Lower leg skin (tissue), 4 donors: ENCODE measurements at regions not wholly inside any gene's neighbourhood (a gene's known extent, or its start where the extent isn't known, plus 50 kb on each side); places are given as distances from the start of the nearest gene placed in this dataset.

Experiments used
- DNase-seq, 2 donors: peaks; one replicate each; pipeline ENCODE4 v3.0.0-alpha.2; 2019; ENCODE audit warnings: low spot score in 2 of 2
- H3K4me3 ChIP-seq: fragments of 200-600 bp; sonication (generic); 2 replicates; pipeline ENCODE4 v1.5.1; 2017; ENCODE audit warnings: mild to moderate bottlenecking, low read depth; ENCODE audit not compliant: poor library complexity, severe bottlenecking
- CTCF ChIP-seq, 3 donors: fragments of 450-650 bp; IDR thresholded peaks; one replicate each; pipeline ENCODE4 v1.5.1; 2016; ENCODE audit warnings: antibody characterized with exemption in 3 of 3, mild to moderate bottlenecking in 3 of 3, moderate library complexity in 2 of 3
- POLR2A ChIP-seq, 2 donors: fragments of 450-650 bp; IDR thresholded peaks; one replicate each; pipeline ENCODE4 v1.6.1; 2016 to 2017; ENCODE audit warnings: antibody characterized with exemption in 2 of 2, mild to moderate bottlenecking in 1 of 2, moderate library complexity in 1 of 2
- WGBS, 2 donors: methylation state at CpG; one replicate each; pipeline ENCODE4 v1.1.5; 2018; 5-methylcytosine and 5-hydroxymethylcytosine counted together
- intact Hi-C: fragments of 100-400 bp; cut with DNase I; formaldehyde crosslinking; loops from one replicate; pipeline ENCODE4 v1.15.0; 2023; ENCODE audit warnings: low total_unique reads

- WGBS, 2 donors: 62 to 67% methylated on average over 1 of the region's 1 CpG
- no peak for TF ChIP-seq CTCF (IDR thresholded peaks at IDR 0.05)
- no peak for TF ChIP-seq POLR2A (IDR thresholded peaks at IDR 0.05)
- DNase-seq: no peak
- no peak overlapping the region for H3K4me3 ChIP-seq
- intact Hi-C loops: no loop called here
Observed at GRCh38 chr7:115831371-115831770, 199.2 kb downstream of the TFEC start.

GRCh38 chr7:115827305-115828045 lies 203.1 kb downstream of the TFEC start:
- intact Hi-C loops: no loop called here
- TF ChIP-seq CTCF (IDR thresholded peaks at IDR 0.05) (no peak), POLR2A (IDR thresholded peaks at IDR 0.05) (no peak)
- DNase-seq: no peak
- no peak overlapping the region for H3K4me3 ChIP-seq
- 48 to 52% methylated on average over 3 of the region's 3 CpGs for WGBS, 2 donors

GRCh38 chr7:115825456-115826115 lies 205.0 kb downstream of the TFEC start:
- no peak for DNase-seq
- TF ChIP-seq POLR2A (IDR thresholded peaks at IDR 0.05) (no peak), CTCF (IDR thresholded peaks at IDR 0.05) (no peak)
- intact Hi-C loops: no loop called here
- 69 to 77% methylated on average over 2 of the region's 2 CpGs for WGBS, 2 donors
- H3K4me3 ChIP-seq: no peak overlapping the region

- TF ChIP-seq POLR2A (IDR thresholded peaks at IDR 0.05): no peak
- TF ChIP-seq CTCF (IDR thresholded peaks at IDR 0.05): no peak
- H3K4me3 ChIP-seq: no peak overlapping the region
- WGBS, 2 donors: 63 to 72% methylated on average over 2 of the region's 2 CpGs
- no peak for DNase-seq
- intact Hi-C loops: no loop called here
Observed at GRCh38 chr7:115822801-115823200, 207.8 kb downstream of the TFEC start.

- TF ChIP-seq POLR2A (IDR thresholded peaks at IDR 0.05): no peak
- TF ChIP-seq CTCF (IDR thresholded peaks at IDR 0.05): no peak
- no peak for DNase-seq
- WGBS, 2 donors: 45 to 68% methylated on average over 1 of the region's 1 CpG
- H3K4me3 ChIP-seq: no peak overlapping the region
- intact Hi-C loops: no loop called here
Observed at GRCh38 chr7:115822380-115822779, 208.2 kb downstream of the TFEC start.
